ENCODE measurements at regions not wholly inside any gene's neighbourhood (a gene's known extent, or its start where the extent isn't known, plus 50 kb on each side); places are given as distances from the start of the nearest gene placed in this dataset.

- no peak for DNase-seq (ENCODE audit: low spot score)
Observed at GRCh38 chr12:34377243-34378035, 355.1 kb downstream of the ALG10 start.

GRCh38 chr12:34379142-34379541, 356.8 kb downstream of the ALG10 start:
- DNase-seq (ENCODE audit: low spot score): no peak

GRCh38 chr12:34384693-34385092, 362.4 kb downstream of the ALG10 start:
- DNase-seq (ENCODE audit: low spot score): no peak

- DNase-seq (ENCODE audit: low spot score): no peak
Observed at GRCh38 chr12:34386016-34386415, 363.7 kb downstream of the ALG10 start.

- DNase-seq (ENCODE audit: low spot score): no peak
Observed at GRCh38 chr12:34386621-34387255, 364.4 kb downstream of the ALG10 start.

GRCh38 chr12:34387711-34388635, 365.7 kb downstream of the ALG10 start:
- DNase-seq (ENCODE audit: low spot score): no peak

- no peak for DNase-seq (ENCODE audit: low spot score)
Observed at GRCh38 chr12:34388636-34389377, 366.5 kb downstream of the ALG10 start.

- DNase-seq (ENCODE audit: low spot score): no peak
Observed at GRCh38 chr12:34389378-34390170, 367.3 kb downstream of the ALG10 start.

GRCh38 chr12:34390171-34390841, 368.0 kb downstream of the ALG10 start:
- DNase-seq (ENCODE audit: low spot score): no peak

GRCh38 chr12:34390846-34391700, 368.8 kb downstream of the ALG10 start:
- DNase-seq (ENCODE audit: low spot score): no peak

GRCh38 chr12:34391771-34392581, 369.7 kb downstream of the ALG10 start:
- no peak for DNase-seq (ENCODE audit: low spot score)

GRCh38 chr12:34392741-34393085, 370.4 kb downstream of the ALG10 start:
- DNase-seq (ENCODE audit: low spot score): no peak

GRCh38 chr12:34393086-34393820, 371.0 kb downstream of the ALG10 start:
- DNase-seq (ENCODE audit: low spot score): no peak

GRCh38 chr12:34393821-34394150, 371.5 kb downstream of the ALG10 start:
- DNase-seq (ENCODE audit: low spot score): no peak

- DNase-seq (ENCODE audit: low spot score): no peak
Observed at GRCh38 chr12:34394211-34395055, 372.1 kb downstream of the ALG10 start.

GRCh38 chr12:34395056-34396005, 373.0 kb downstream of the ALG10 start:
- no peak for DNase-seq (ENCODE audit: low spot score)
